Bronchial epithelial cell (primary cell): ENCODE measurements at regions not wholly inside any gene's neighbourhood (a gene's known extent, or its start where the extent isn't known, plus 50 kb on each side); places are given as distances from the start of the nearest gene placed in this dataset.
A peak's percentile ranks its signal among the peaks of the same experiment; 100 is the strongest.
"Not testable (repeated sequence)": the region's sequence is repeated elsewhere in the genome, so short reads cannot be mapped to it uniquely, and the experiment has no call there.

Experiments
- DNase-seq: peaks from one replicate; pipeline ENCODE4 v3.0.0-alpha.2; 2010; ENCODE audit warnings: low read depth
- FAIRE-seq: peaks from 2 replicates; lab custom pipeline; 2011; peaks lifted over from hg19 to GRCh38; lab: Jason Lieb, UNC
- H3K27me3 ChIP-seq: 2 replicates; pipeline ENCODE4 v1.5.1; 2011; ENCODE audit warnings: low read length; ENCODE audit not compliant: control insufficient read depth, insufficient read depth
- H3K36me3 ChIP-seq: 2 replicates; pipeline ENCODE4 v1.5.1; 2011; ENCODE audit warnings: low read length; ENCODE audit not compliant: control insufficient read depth, insufficient read depth
- H3K4me3 ChIP-seq: 2 replicates; pipeline ENCODE4 v1.5.1; 2011; ENCODE audit warnings: mild to moderate bottlenecking, low read depth, low read length, control low read depth

DNA sequence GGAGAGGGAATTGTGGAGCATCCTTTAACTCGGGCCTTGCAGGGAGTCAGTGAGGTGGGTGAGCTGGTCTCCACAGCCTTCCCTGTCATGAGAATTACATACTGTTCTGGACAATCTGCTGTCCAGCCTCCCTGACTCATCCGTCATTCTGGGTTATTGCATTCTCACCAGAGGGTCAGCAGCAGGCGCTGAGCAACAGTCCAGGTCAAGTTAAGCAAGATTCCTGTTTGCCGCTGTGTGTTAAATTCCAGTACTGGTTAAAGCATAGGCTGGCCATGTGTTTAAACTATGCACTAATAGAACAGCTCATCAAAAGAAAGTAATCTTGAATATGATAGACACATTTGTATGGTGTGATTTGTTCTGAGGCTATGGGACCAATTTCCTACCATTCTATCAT, 167.1 kb upstream of the LRRC61 start:
- FAIRE-seq, H3K27me3 ChIP-seq, H3K4me3 ChIP-seq, DNase-seq, H3K36me3 ChIP-seq: not testable (repeated sequence)

DNA sequence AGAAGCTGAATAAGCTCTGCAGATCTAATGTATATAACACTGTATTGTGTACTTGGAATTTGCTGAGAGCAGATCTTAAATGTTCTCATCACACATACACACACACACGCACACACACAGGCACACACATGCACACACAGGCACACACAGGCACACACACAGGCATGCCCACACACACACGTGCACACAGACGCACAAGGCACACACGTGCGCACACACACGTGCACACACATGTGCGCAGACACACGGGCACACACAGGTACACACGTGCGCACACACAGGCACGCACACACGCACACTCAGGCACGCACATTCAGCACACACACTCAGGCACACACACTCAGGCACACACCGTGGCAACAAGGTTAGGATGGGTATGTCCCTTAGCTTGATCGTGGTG, 164.5 kb upstream of the LRRC61 start:
- not testable (repeated sequence) for DNase-seq, H3K4me3 ChIP-seq, H3K36me3 ChIP-seq, H3K27me3 ChIP-seq, FAIRE-seq

DNA sequence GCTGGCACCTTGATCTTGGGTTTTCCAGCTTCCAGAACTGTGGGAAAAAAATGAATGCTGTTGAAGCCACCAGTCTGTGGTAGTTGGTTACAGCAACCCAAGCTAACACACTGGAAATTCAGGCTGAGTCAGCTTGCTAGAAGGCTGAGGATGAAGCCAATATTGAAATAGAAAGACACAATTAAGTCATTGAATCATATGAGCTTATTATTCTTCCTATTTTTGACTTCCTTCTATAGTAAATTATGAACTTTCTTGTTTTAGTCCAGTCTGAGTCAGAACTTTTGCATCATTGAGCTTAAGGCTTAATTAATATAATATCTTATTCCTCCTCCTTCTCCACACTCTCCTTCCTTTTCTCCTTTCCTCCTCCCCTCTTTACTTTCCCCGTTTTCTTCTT, 153.6 kb upstream of the LRRC61 start:
- not testable (repeated sequence) for H3K4me3 ChIP-seq

DNA sequence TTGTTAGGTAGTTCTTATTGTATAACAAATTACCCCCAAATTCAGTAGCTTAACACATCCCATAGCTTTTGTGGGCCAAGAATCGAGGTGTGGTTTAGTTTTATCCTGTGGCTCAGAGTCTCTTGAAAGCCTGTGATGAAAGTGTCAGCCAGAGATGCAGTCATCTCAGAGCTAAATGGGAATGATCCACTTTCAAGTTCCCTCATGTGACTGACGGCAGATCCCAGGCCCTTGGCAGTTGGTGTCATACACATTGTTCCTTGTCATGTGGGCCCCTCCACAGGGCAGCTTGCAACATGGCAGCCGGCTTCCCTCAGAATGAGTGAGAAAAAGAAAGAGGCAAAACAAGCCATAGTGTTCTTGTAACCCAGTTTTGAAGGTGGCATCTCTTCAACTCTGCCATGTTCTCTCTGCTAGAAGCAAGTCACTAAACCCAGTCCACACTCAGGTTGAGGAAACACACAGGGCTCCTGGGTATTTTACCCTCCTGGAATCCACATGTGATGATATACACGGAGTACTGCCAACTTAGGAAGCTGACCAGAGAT, 153.1 kb upstream of the LRRC61 start:
- peak; percentile 98 for FAIRE-seq
- H3K27me3 ChIP-seq, H3K36me3 ChIP-seq, H3K4me3 ChIP-seq, DNase-seq: not testable (repeated sequence)

More for the DNA sequence above, 153.6 kb upstream of the LRRC61 start:
- not testable (repeated sequence) for H3K36me3 ChIP-seq, DNase-seq, H3K27me3 ChIP-seq, FAIRE-seq

DNA sequence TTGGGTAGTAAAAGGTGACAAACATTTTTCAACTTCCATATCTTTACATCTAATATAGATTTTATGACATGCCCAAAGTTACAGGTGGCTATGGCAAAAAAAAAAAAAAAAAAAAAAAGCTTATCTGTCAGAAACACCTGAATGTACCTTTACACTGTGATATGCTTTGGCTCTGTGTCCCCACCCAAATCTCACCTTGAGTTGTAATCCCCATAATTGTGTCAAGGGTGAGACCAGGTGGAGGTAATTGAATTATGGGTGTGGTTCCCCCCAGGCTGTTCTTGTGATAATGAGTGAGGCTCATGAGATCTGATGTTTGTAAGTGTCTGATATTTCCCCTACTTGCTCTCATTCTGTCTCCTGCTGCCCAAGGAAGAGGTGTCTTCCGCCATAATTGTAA, 139.6 kb upstream of the LRRC61 start:
- DNase-seq, H3K27me3 ChIP-seq, FAIRE-seq, H3K36me3 ChIP-seq, H3K4me3 ChIP-seq: not testable (repeated sequence)

DNA sequence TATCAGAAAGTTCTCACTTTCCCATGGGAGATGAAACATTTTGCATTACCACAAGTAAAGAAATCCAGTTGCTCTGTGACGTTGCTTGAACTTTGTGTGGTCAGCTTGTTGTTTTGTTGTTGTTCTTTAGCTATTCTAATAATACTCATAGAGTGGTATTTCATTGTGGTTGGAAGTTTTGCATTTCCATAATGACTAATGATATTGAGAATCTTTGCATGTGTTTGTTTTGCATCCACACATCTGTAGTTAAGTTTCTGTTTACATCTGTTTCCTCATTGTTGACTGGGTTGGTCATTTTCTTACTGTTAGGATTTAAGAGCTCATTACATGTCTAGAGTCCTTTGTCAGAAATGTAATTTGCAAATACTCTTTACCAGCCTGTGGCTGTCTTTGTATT, 133.2 kb upstream of the LRRC61 start:
- peak; percentile 46 for DNase-seq
- H3K4me3 ChIP-seq, H3K36me3 ChIP-seq, FAIRE-seq, H3K27me3 ChIP-seq: not testable (repeated sequence)

DNA sequence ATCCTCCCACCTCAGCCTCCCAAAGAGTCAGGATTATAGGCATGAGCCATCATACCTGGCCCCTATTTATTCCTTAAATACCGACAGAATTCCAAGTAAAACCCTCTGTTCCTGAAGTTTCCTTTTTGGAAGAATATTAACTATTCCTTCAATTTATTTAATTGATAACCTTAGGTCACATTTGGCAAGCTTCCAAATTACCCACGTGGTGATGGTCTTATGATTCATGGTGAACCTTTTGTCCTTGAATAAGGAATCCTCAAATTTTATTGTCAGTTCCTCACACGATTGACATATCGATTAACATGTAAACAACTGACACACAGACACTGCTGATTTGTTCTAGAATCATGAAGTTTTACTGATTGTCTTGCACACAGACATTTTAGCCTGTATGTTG, 130.6 kb upstream of the LRRC61 start:
- not testable (repeated sequence) for DNase-seq, FAIRE-seq, H3K27me3 ChIP-seq, H3K4me3 ChIP-seq, H3K36me3 ChIP-seq

DNA sequence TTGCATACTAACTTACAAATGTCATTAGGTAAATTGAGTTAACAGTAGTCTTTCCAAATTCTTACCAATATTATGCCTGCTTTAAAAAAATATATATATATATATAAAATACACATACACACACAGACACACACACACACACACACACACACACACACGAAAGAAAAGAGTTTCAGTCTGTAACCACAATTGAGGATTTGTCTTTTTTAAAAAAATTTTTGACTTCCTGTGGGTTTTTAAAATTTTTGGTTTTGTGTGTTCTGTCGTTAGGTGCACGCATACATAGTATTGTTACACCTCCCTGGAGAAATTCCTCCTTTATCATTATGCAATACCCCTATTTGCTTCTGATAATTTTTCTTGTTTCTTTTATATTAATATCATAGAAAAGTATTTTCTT, 129.3 kb upstream of the LRRC61 start:
- FAIRE-seq = not testable (repeated sequence)

More for the DNA sequence above, 129.3 kb upstream of the LRRC61 start:
- not testable (repeated sequence) for H3K36me3 ChIP-seq, H3K27me3 ChIP-seq, DNase-seq, H3K4me3 ChIP-seq
